Heart left ventricle (tissue), 16 donors: ENCODE measurements at regions not wholly inside any gene's neighbourhood (a gene's known extent, or its start where the extent isn't known, plus 50 kb on each side); places are given as distances from the start of the nearest gene placed in this dataset.

ENCODE experiments used
- ATAC-seq, 4 donors: fragments of 200-7000 bp; cut with Tn5 transposase; one replicate each; pipeline ENCODE4 v1.9.1; 2020 to 2022; ENCODE audit warnings: moderate library complexity in 4 of 4, mild to moderate bottlenecking in 3 of 4, moderate number of reproducible peaks in 1 of 4
- DNase-seq, 5 donors: peaks; one replicate each; pipeline ENCODE4 v3.0.0-alpha.2; 2020
- H3K27ac ChIP-seq, 12 donors: fragments of 200-600 bp; sonication (generic) in 4 of 12; one replicate each; pipeline versions ENCODE4 v1.5.0 to v1.8.0; 2016 to 2022; ENCODE audit warnings: mild to moderate bottlenecking in 2 of 12
- H3K27me3 ChIP-seq, 9 donors: fragments of 200-600 bp; sonication (generic) in 2 of 9; one replicate each; pipeline versions ENCODE4 v1.5.1 to v1.8.0; 2016 to 2022; ENCODE audit warnings: mild to moderate bottlenecking in 3 of 9
- H3K36me3 ChIP-seq, 9 donors: fragments of 200-600 bp; sonication (generic) in 2 of 9; one replicate each; pipeline versions ENCODE4 v1.5.0 to v1.8.0; 2018 to 2022; ENCODE audit warnings: mild to moderate bottlenecking in 2 of 9
- H3K4me1 ChIP-seq, 12 donors: fragments of 200-600 bp; sonication (generic) in 4 of 12; one replicate each; pipeline versions ENCODE4 v1.5.0 to v1.8.0; 2016 to 2022; ENCODE audit warnings: mild to moderate bottlenecking in 3 of 12
- H3K4me3 ChIP-seq, 12 donors: fragments of 200-600 bp; sonication (generic) in 4 of 12; one replicate each; pipeline versions ENCODE4 v1.5.0 to v1.8.0; 2017 to 2022; ENCODE audit warnings: mild to moderate bottlenecking in 9 of 12, moderate library complexity in 4 of 12
- H3K9me3 ChIP-seq, 12 donors: fragments of 200-600 bp; sonication (generic) in 4 of 12; one replicate each; pipeline versions ENCODE4 v1.5.0 to v1.8.0; 2016 to 2022; ENCODE audit warnings: mild to moderate bottlenecking in 1 of 12
- CTCF ChIP-seq, 12 donors: fragments of 200-600 bp; sonication (generic) in 4 of 12; IDR thresholded peaks; one replicate each; pipeline versions ENCODE4 v1.5.0 to v1.8.0; 2018 to 2022; ENCODE audit warnings: antibody characterized with exemption in 12 of 12, mild to moderate bottlenecking in 5 of 12
- POLR2A ChIP-seq, 2 donors: fragments of 450-650 bp; IDR thresholded peaks; one replicate each; pipeline ENCODE4 v1.6.1; 2017; ENCODE audit warnings: antibody characterized with exemption in 2 of 2, mild to moderate bottlenecking in 2 of 2, moderate library complexity in 2 of 2
- WGBS, 4 donors: extraction: QIAGEN DNeasy Blood & Tissue Kit in 2 of 4; methylation state at CpG; one replicate each; pipeline versions ENCODE4 v1.1.5 to v1.1.7; 2013 to 2018; 5-methylcytosine and 5-hydroxymethylcytosine counted together
- intact Hi-C, 10 donors: fragments of 100-400 bp; cut with DNase I; formaldehyde crosslinking; loops; one replicate each; pipeline versions ENCODE4 v1.11.1 to v1.14.2; 2022
- donor health status: ischemic (EF 13 %, LVEDD 7.1; RV severe dilation, severe dysfunction).
- donor health status: healthy with polysubstance abuse.
- donor health status: DM: no; HTN: yes; CAD: no.
- donor health status: DM: no; HTN: no; CAD: no.
- donor health status: ischemic (EF 25% LVEDD 6.9; RV normal size, moderate dysfunction).
- donor health status: ischemic (EF 25% LVEDD 5.7; RV mildly dilated, moderate dysfunction).
- donor health status: healthy.
- donor health status: DM: yes; HTN: yes; CAD: no.
- donor health status: ischemic (EF 35%, LVEDD 5.7; RV mildly dilated, moderate dysfunction).
- donor health status: nonischemic (EF 11% LVEDD 7.7; RV severe dilation, severe dysfunction).
- donor health status: DM: yes; HTN: yes; CAD: no.
- donor health status: PGD.
- donor health status: ischemic (EF 29% LVEDD 5.4; RV normal size, mild dysfunction).
- donor health status: nonischemic (EF 23%, LVEDD 6.1; RV moderate dilation, normal function).

- Histone ChIP-seq H3K36me3 (no peaks in the 10 kb centered on the region), H3K27ac (no peak overlapping the region), H3K27me3 (no peaks in the 10 kb centered on the region), H3K9me3 (peaks cover 0 to 6% (median 0%) of the 10 kb centered on the region in 12 donors), H3K4me1 (peaks cover 0 to 9% (median 0%) of the 10 kb centered on the region in 12 donors), H3K4me3 (no peak overlapping the region)
- TF ChIP-seq CTCF (IDR thresholded peaks at IDR 0.05) (no peak), POLR2A (IDR thresholded peaks at IDR 0.05) (no peak)
- ATAC-seq: no peak
- DNase-seq: no peak
- 71 to 87% (median 82%) methylated on average over 2 of the region's 2 CpGs for WGBS, 4 donors
- intact Hi-C loops: loop anchor here in 1 of 10 donors (10.0 kb wide), 1 partner anchor 141 kb away; no protein-coding TSS in a partner anchor
These were observed 99.7 kb downstream of the TNFSF11 start for GRCh38 chr13:42673677-42674076.

GRCh38 chr13:42680748-42681147, 100.6 kb upstream of the FAM216B start:
- ATAC-seq (no peak), DNase-seq (no peak)
- H3K9me3 ChIP-seq: no peaks in the 10 kb centered on the region
- intact Hi-C loops: no loop called here
- 43 to 50% (median 47%) methylated on average over 2 of the region's 2 CpGs for WGBS, 4 donors
- H3K36me3 ChIP-seq: no peaks in the 10 kb centered on the region
- H3K4me1 ChIP-seq: peaks cover 0 to 6% (median 0%) of the 10 kb centered on the region in 12 donors
- H3K27ac ChIP-seq: no peak overlapping the region
- H3K27me3 ChIP-seq: no peaks in the 10 kb centered on the region
- H3K4me3 ChIP-seq: no peak overlapping the region
- TF ChIP-seq CTCF (IDR thresholded peaks at IDR 0.05): no peak
- no peak for TF ChIP-seq POLR2A (IDR thresholded peaks at IDR 0.05)

GRCh38 chr13:42681326-42682100, 99.9 kb upstream of the FAM216B start:
- Histone ChIP-seq H3K4me1 (peaks cover 0 to 6% (median 0%) of the 10 kb centered on the region in 12 donors), H3K4me3 (no peak overlapping the region), H3K27ac (no peak overlapping the region), H3K9me3 (no peaks in the 10 kb centered on the region), H3K36me3 (no peaks in the 10 kb centered on the region), H3K27me3 (no peaks in the 10 kb centered on the region)
- 72 to 85% (median 79%) methylated on average over 4 of the region's 4 CpGs for WGBS, 4 donors
- ATAC-seq (no peak), DNase-seq (no peak)
- intact Hi-C loops: no loop called here
- TF ChIP-seq POLR2A (IDR thresholded peaks at IDR 0.05): no peak
- TF ChIP-seq CTCF (IDR thresholded peaks at IDR 0.05): no peak

- peaks cover 0 to 9% (median 0%) of the 10 kb centered on the region in 12 donors for H3K9me3 ChIP-seq
- intact Hi-C loops: no loop called here
- H3K36me3 ChIP-seq: no peaks in the 10 kb centered on the region
- ATAC-seq: no peak
- no peaks in the 10 kb centered on the region for H3K27me3 ChIP-seq
- H3K27ac ChIP-seq: no peak overlapping the region
- DNase-seq: no peak
- WGBS, 4 donors: 45 to 64% (median 49%) methylated on average over 2 of the region's 2 CpGs
- H3K4me1 ChIP-seq: peaks cover 0 to 6% (median 0%) of the 10 kb centered on the region in 12 donors
- H3K4me3 ChIP-seq: no peak overlapping the region
- TF ChIP-seq CTCF (IDR thresholded peaks at IDR 0.05) (no peak), POLR2A (IDR thresholded peaks at IDR 0.05) (no peak)
These were observed 97.2 kb upstream of the FAM216B start for GRCh38 chr13:42684226-42684625.
